ENCODE measurements at regions not wholly inside any gene's neighbourhood (a gene's known extent, or its start where the extent isn't known, plus 50 kb on each side); places are given as distances from the start of the nearest gene placed in this dataset.

GRCh38 chr6:156406688-156407087, 370.5 kb upstream of the ARID1B start:
- TF ChIP-seq CTCF (conservative IDR thresholded peaks at IDR 0.05 in 1 of 2, IDR thresholded peaks at IDR 0.05 in 1 of 2; ENCODE audit: extremely low read depth in 1 of 2, insufficient read depth in 1 of 2, low read depth in 1 of 2, low read length in 2 of 2) (no peak), EZH2 (IDR thresholded peaks at IDR 0.05; ENCODE audit: borderline replicate concordance, low read length) (no peak)

Measured in mammary epithelial cell (primary cell).